Thyroid gland (tissue), 4 donors: ENCODE measurements at regions not wholly inside any gene's neighbourhood (a gene's known extent, or its start where the extent isn't known, plus 50 kb on each side); places are given as distances from the start of the nearest gene placed in this dataset.

ENCODE experiments used
- POLR2A ChIP-seq, 2 donors: fragments of 450-650 bp; IDR thresholded peaks; one replicate each; pipeline ENCODE4 v1.6.1; 2017; ENCODE audit warnings: antibody characterized with exemption in 2 of 2, mild to moderate bottlenecking in 2 of 2, moderate library complexity in 1 of 2
- TF ChIP-seq, protein P1 (sequence below), 6 experiments: fragments of 200-600 bp in 3 of 6; fragments of 450-650 bp in 3 of 6; sonication (generic) in 3 of 6; IDR thresholded peaks; one replicate each; pipeline ENCODE4 v1.5.1; 2016 to 2019; ENCODE audit warnings: antibody characterized with exemption in 6 of 6, mild to moderate bottlenecking in 2 of 6, inconsistent platforms in 1 of 6, moderate library complexity in 1 of 6

DNA sequence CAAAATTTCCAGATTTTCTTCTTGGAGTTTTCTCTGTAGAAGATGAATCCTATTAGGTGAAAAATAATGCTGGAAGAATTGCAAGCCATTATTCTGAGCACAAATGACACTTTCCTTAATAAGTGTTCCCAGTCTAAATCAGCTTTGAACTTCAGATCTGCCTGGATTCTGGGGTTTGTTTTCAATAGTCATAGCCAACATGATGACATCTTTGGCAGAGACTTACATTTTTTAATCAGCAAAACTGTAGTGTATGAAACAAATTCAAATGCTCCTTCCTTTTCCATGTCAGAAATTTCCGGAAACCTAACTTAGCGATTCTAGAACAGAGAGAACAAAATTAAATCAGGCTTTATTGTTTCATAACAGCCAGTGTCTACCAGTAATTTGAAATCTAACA is 88.5 kb downstream of the TSPAN8 start:
- TF ChIP-seq, protein P1, sequence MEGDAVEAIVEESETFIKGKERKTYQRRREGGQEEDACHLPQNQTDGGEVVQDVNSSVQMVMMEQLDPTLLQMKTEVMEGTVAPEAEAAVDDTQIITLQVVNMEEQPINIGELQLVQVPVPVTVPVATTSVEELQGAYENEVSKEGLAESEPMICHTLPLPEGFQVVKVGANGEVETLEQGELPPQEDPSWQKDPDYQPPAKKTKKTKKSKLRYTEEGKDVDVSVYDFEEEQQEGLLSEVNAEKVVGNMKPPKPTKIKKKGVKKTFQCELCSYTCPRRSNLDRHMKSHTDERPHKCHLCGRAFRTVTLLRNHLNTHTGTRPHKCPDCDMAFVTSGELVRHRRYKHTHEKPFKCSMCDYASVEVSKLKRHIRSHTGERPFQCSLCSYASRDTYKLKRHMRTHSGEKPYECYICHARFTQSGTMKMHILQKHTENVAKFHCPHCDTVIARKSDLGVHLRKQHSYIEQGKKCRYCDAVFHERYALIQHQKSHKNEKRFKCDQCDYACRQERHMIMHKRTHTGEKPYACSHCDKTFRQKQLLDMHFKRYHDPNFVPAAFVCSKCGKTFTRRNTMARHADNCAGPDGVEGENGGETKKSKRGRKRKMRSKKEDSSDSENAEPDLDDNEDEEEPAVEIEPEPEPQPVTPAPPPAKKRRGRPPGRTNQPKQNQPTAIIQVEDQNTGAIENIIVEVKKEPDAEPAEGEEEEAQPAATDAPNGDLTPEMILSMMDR (IDR thresholded peaks at IDR 0.05), result no peak
- no peak for TF ChIP-seq POLR2A (IDR thresholded peaks at IDR 0.05)
